ENCODE measurements at regions not wholly inside any gene's neighbourhood (a gene's known extent, or its start where the extent isn't known, plus 50 kb on each side); places are given as distances from the start of the nearest gene placed in this dataset.

DNA sequence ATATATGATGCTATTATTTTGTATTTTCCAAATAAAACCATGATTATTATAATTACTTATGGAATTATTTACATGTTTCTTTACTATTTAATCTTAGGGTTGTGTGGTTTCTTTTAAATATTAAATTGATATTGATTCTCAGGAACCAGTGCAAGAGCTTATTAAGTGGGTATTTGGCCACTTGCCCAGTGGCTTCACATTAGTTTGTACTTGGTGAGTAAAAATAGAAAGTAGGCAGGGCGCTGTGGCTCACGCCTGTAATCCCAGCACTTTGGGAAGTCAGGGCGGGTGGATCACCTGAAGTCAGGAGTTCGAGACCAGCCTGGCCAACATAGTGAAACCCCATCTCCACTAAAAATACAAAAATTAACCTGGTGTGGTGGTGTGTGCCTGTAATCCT is 497.1 kb downstream of the PTPRC start:
- TF ChIP-seq, protein P1, sequence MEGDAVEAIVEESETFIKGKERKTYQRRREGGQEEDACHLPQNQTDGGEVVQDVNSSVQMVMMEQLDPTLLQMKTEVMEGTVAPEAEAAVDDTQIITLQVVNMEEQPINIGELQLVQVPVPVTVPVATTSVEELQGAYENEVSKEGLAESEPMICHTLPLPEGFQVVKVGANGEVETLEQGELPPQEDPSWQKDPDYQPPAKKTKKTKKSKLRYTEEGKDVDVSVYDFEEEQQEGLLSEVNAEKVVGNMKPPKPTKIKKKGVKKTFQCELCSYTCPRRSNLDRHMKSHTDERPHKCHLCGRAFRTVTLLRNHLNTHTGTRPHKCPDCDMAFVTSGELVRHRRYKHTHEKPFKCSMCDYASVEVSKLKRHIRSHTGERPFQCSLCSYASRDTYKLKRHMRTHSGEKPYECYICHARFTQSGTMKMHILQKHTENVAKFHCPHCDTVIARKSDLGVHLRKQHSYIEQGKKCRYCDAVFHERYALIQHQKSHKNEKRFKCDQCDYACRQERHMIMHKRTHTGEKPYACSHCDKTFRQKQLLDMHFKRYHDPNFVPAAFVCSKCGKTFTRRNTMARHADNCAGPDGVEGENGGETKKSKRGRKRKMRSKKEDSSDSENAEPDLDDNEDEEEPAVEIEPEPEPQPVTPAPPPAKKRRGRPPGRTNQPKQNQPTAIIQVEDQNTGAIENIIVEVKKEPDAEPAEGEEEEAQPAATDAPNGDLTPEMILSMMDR (IDR thresholded peaks at IDR 0.05), result no peak
- Histone ChIP-seq H3K9me3 (no peaks in the 10 kb centered on the region), H3K27me3 (no peaks in the 10 kb centered on the region), H3K4me1 (no peaks in the 10 kb centered on the region), H3K36me3 (no peaks in the 10 kb centered on the region), H3K4me3 (no peak overlapping the region), H3K27ac (no peak overlapping the region)
- intact Hi-C loops (cut with DNase I), result no loop called here
- ATAC-seq (no peak), FAIRE-seq (no peak), DNase-seq (peak in 2 of 6 donors; percentile 8 to 14)
- WGBS, 2 donors, result 52 to 65% methylated on average over 4 of the region's 4 CpGs

DNA sequence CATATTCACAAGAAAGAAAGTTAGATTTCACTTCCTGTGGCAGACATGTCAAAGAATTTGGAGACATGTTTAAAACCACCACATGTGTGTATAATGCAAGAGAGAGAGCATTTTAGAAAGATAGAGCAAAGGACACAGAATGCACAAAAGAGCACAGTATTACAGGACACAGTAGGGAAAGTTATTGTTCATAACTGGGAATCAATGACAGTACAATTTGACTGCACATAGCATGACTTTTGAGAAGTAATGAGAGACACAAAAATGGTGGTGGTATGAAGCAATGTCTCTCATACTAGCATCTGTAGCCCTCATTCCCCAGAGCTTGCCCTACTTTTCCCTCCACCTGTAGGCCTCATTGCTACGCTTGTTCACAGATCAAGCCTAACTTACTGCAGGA is 499.2 kb downstream of the PTPRC start:
- no peaks in the 10 kb centered on the region for H3K36me3 ChIP-seq
- H3K4me1 ChIP-seq, result no peaks in the 10 kb centered on the region
- H3K27me3 ChIP-seq, result no peaks in the 10 kb centered on the region
- intact Hi-C loops (cut with DNase I), result no loop called here
- H3K9me3 ChIP-seq, result no peaks in the 10 kb centered on the region
- H3K4me3 ChIP-seq, result no peak overlapping the region
- DNase-seq (no peak), ATAC-seq (no peak), FAIRE-seq (no peak)
- WGBS, 2 donors, result 89 to 90% methylated on average over 1 of the region's 1 CpG
- no peak overlapping the region for H3K27ac ChIP-seq
- TF ChIP-seq, protein P1 (IDR thresholded peaks at IDR 0.05), result no peak

DNA sequence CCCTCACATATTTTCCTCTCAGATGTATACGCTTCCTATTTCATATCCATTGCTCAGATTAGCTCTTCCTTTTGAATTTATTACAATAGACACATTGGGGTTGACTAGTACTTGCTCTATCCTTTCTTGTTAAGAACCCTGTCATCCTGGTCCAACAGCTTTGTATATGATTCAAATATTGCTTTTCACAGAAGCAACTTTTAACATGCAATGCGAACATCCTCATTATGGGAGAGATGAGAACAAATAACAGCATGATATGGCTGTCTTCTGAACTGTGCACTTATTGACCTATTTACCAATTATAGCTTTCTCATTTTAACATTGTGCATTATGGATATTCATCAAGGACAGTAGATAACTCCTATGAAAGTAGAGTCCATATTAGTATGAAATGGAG is 510.8 kb downstream of the PTPRC start:
- TF ChIP-seq, protein P1 (IDR thresholded peaks at IDR 0.05), result no peak
- DNase-seq (no peak), FAIRE-seq (no peak), ATAC-seq (no peak)
- no peaks in the 10 kb centered on the region for H3K4me1 ChIP-seq
- WGBS, 2 donors, result 95 to 98% methylated on average over 2 of the region's 2 CpGs
- H3K9me3 ChIP-seq, result no peaks in the 10 kb centered on the region
- no peak overlapping the region for H3K27ac ChIP-seq
- intact Hi-C loops (cut with DNase I), result no loop called here
- no peaks in the 10 kb centered on the region for H3K27me3 ChIP-seq
- H3K4me3 ChIP-seq, result no peak overlapping the region
- H3K36me3 ChIP-seq, result no peaks in the 10 kb centered on the region

DNA sequence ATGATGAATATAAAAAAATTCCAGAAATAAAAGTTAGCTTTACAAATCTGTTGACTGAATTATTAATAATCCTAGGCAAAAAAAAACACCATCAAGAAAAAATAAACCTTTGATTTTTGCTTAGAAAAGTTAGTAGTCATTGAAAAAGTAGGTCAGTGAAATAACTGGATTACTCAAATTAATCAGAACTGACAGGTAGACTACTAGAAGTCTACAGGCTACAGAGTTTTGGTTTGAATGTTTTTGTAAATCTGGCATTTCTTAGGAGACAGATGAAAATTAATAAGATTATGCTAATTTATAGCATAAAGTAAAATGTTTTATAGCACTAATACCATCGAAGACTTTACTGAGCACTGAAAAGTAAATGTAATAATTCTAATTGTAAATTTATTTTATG is 511.9 kb downstream of the PTPRC start:
- FAIRE-seq, result no peak
- Histone ChIP-seq H3K36me3 (no peaks in the 10 kb centered on the region), H3K27ac (no peak overlapping the region), H3K27me3 (no peaks in the 10 kb centered on the region), H3K4me3 (no peak overlapping the region), H3K9me3 (no peaks in the 10 kb centered on the region), H3K4me1 (no peaks in the 10 kb centered on the region)
- WGBS, 2 donors, result 86 to 91% methylated on average over 1 of the region's 1 CpG
- no peak for ATAC-seq
- DNase-seq, result no peak
- TF ChIP-seq, protein P1 (IDR thresholded peaks at IDR 0.05), result no peak
- intact Hi-C loops (cut with DNase I), result no loop called here

DNA sequence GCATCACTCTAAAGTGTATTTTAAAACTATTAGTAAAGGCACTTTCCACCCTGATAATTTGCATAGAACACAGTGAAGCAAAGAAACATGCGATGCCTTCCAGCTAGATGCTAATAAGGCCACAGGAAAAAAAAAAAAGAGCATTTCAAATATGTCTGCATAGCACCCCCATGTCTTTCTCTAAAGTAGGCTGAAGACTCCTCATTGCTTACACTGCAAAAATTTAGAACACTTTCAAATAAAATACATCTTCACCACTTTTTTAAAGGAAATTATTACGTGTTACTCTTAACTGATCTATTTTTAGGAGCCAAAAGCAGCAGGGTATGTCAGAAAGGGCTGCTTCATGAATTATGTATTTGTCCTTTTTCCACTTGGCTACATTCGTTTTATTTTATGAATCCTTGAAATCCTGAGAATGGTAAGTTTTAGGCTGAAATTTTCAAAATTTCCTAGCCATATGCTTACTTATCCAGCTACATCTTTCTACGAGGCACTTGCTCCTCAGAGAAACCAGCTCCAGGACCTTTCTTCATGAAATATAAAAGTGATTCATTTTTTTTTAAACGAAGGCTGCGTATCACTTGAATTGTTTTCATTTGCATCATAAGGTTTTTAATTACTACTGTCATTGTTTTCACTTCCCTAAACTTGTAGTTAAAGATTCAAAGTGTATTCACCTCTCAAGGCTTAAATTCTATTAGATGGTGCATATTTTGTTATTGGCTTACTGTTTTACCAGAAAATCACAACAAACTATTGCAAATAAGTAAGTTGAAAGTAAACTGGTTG is 513.0 kb downstream of the PTPRC start:
- DNase-seq (no peak), ATAC-seq (no peak), FAIRE-seq (no peak)
- TF ChIP-seq, protein P1 (IDR thresholded peaks at IDR 0.05), result no peak
- no peak overlapping the region for H3K4me3 ChIP-seq
- H3K9me3 ChIP-seq, result no peaks in the 10 kb centered on the region
- no peak overlapping the region for H3K27ac ChIP-seq
- 75 to 82% methylated on average over 6 of the region's 6 CpGs for WGBS, 2 donors
- no peaks in the 10 kb centered on the region for H3K27me3 ChIP-seq
- H3K36me3 ChIP-seq, result no peaks in the 10 kb centered on the region
- intact Hi-C loops (cut with DNase I), result no loop called here
- H3K4me1 ChIP-seq, result no peaks in the 10 kb centered on the region
